Brain microvascular endothelial cell (primary cell): ENCODE measurements at regions not wholly inside any gene's neighbourhood (a gene's known extent, or its start where the extent isn't known, plus 50 kb on each side); places are given as distances from the start of the nearest gene placed in this dataset.

Experiments
- DNase-seq: peaks from one replicate; pipeline ENCODE4 v3.0.0-alpha.2; 2020
- H3K27ac ChIP-seq: fragments of 250-450 bp; sonication (Bioruptor Pico); 2 replicates; pipeline ENCODE4 v1.5.1; 2020; ENCODE audit warnings: mild to moderate bottlenecking, moderate library complexity
- H3K27me3 ChIP-seq: fragments of 250-450 bp; sonication (Bioruptor Pico); replicated peaks from 2 replicates; pipeline ENCODE4 v1.5.1; 2020; ENCODE audit warnings: mild to moderate bottlenecking
- H3K36me3 ChIP-seq: fragments of 250-450 bp; sonication (Bioruptor Pico); replicated peaks from 2 replicates; pipeline ENCODE4 v1.5.1; 2020; ENCODE audit warnings: mild to moderate bottlenecking
- H3K4me3 ChIP-seq: 2 replicates; pipeline ENCODE4 v1.5.1; 2011; ENCODE audit warnings: low read depth, mild to moderate bottlenecking, control low read depth, low read length, moderate library complexity
- in situ Hi-C: cut with HindIII; loops from 2 replicates; pipeline ENCODE4 v1.10.0; 2017; ENCODE audit warnings: low sequenced_read_pairs, low pct_ligation_motif_present
- TF ChIP-seq, protein P1 (sequence below): IDR thresholded peaks from 2 replicates; pipeline ENCODE4 v1.5.1; 2011; ENCODE audit warnings: low read depth, mild to moderate bottlenecking, moderate library complexity, low read length, control low read depth, inconsistent platforms; ENCODE audit errors: missing control alignments

DNA sequence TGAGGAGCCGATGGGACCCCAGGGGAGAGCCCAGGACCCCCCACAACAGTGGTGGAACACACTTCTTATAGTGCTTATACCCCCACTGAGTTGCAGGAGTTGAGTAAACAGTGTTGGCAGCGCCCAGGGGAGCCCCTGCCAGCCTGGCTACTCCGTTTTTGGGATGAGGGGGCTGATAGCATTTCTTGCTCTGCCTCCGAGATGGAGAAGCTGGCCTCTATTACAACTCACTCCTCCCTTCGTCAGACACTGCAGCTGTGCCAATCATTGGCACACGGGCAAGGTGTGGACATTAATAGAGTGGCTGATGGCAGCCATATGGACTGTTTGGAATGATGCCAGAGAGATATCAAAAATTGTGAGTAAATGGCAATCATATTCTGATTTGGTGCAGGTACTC lies 94.9 kb upstream of the TMPO start:
- in situ Hi-C loops = no loop called here
- H3K4me3 ChIP-seq = no peak overlapping the region
- no peak for DNase-seq
- H3K36me3 ChIP-seq = no peaks in the 10 kb centered on the region
- H3K27ac ChIP-seq = no peak overlapping the region
- H3K27me3 ChIP-seq = no peaks in the 10 kb centered on the region
- TF ChIP-seq, protein P1, sequence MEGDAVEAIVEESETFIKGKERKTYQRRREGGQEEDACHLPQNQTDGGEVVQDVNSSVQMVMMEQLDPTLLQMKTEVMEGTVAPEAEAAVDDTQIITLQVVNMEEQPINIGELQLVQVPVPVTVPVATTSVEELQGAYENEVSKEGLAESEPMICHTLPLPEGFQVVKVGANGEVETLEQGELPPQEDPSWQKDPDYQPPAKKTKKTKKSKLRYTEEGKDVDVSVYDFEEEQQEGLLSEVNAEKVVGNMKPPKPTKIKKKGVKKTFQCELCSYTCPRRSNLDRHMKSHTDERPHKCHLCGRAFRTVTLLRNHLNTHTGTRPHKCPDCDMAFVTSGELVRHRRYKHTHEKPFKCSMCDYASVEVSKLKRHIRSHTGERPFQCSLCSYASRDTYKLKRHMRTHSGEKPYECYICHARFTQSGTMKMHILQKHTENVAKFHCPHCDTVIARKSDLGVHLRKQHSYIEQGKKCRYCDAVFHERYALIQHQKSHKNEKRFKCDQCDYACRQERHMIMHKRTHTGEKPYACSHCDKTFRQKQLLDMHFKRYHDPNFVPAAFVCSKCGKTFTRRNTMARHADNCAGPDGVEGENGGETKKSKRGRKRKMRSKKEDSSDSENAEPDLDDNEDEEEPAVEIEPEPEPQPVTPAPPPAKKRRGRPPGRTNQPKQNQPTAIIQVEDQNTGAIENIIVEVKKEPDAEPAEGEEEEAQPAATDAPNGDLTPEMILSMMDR = no peak

DNA sequence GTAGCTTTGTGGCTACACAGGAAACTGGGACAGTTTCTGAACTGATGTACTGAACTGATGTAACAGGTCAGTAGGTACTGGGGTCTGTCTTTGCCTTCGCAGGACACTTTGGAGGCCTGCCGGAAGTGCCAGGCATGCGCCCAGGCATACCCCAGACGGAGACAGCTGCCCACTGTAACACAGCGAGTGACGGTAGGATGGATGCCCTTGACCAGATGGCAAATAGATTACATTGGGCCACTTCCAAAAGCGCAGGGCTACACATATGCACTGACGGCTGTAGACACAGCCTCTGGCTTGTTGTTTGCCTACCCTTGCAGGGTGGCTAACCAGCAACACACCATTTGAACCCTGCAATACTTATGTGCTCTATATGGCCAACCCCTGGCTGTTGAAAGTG lies 94.1 kb upstream of the TMPO start:
- H3K27me3 ChIP-seq = no peaks in the 10 kb centered on the region
- no peaks in the 10 kb centered on the region for H3K36me3 ChIP-seq
- H3K27ac ChIP-seq = no peak overlapping the region
- TF ChIP-seq, protein P1 = no peak
- no peak for DNase-seq
- H3K4me3 ChIP-seq = no peak overlapping the region
- in situ Hi-C loops = no loop called here

DNA sequence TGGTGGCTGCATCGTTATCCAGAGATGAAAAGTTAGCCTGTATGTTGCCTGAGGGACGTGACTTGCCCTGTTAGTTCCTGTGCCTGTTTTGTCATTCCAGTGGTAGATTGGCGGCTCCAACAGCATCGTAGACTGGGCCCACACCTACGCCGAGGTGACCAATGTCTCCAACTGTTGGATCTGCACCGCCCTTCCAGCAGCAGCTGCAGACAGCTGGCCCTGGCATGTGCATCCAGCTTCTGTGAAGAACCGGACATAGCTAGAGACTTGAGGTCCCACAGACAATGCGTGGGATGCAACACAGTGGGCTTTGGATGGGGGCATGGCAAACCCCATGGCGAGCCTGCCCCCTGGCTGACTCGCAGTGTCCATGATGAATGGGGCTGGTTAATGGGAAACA lies 93.0 kb upstream of the TMPO start:
- TF ChIP-seq, protein P1 = no peak
- H3K27me3 ChIP-seq = no peaks in the 10 kb centered on the region
- in situ Hi-C loops = no loop called here
- H3K36me3 ChIP-seq = no peaks in the 10 kb centered on the region
- no peak overlapping the region for H3K27ac ChIP-seq
- H3K4me3 ChIP-seq = no peak overlapping the region
- DNase-seq = no peak

DNA sequence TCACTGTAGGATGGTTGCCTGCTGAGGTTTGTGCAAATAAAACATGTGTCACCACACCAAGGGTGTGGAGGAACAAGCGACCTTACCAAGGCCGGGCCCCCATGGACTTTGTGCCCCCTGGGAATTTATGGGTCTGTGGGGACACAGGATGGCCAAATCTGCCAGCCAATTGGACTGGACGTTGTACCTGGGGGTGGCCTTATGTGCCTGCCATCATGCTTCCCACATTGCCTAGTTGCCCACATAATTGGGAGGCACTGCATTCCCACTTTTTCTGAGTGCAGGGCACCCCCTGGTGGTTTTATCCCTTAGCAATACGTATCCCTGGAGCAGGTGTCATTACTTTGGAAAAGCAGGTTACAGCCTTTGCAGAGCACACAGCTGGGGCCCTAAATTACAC lies 92.6 kb upstream of the TMPO start:
- Histone ChIP-seq H3K4me3 (no peak overlapping the region), H3K27ac (no peak overlapping the region), H3K36me3 (no peaks in the 10 kb centered on the region), H3K27me3 (no peaks in the 10 kb centered on the region)
- in situ Hi-C loops = no loop called here
- TF ChIP-seq, protein P1 = peak; percentile 58
- DNase-seq = no peak

DNA sequence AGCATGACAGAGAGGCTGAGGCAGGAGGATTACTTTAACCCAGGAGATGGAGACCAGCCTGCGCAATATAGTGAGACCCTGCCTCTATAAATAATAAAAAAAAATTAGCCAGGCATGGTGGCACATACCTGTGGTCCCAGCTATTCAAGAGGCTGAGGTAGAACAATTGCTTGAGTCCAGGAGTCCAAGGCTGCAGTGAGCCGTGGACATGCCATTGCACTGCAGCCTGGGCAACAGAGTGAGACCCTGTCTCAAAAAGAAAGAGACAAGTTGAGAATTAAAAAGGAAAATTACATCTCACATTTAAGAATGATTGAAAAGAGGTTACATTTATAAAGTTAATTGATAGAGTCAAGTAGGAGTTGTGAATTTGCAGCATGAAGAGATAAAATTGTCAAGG lies 91.4 kb upstream of the TMPO start:
- no peaks in the 10 kb centered on the region for H3K36me3 ChIP-seq
- DNase-seq = no peak
- TF ChIP-seq, protein P1 = no peak
- in situ Hi-C loops = no loop called here
- no peak overlapping the region for H3K27ac ChIP-seq
- no peaks in the 10 kb centered on the region for H3K27me3 ChIP-seq
- no peak overlapping the region for H3K4me3 ChIP-seq

DNA sequence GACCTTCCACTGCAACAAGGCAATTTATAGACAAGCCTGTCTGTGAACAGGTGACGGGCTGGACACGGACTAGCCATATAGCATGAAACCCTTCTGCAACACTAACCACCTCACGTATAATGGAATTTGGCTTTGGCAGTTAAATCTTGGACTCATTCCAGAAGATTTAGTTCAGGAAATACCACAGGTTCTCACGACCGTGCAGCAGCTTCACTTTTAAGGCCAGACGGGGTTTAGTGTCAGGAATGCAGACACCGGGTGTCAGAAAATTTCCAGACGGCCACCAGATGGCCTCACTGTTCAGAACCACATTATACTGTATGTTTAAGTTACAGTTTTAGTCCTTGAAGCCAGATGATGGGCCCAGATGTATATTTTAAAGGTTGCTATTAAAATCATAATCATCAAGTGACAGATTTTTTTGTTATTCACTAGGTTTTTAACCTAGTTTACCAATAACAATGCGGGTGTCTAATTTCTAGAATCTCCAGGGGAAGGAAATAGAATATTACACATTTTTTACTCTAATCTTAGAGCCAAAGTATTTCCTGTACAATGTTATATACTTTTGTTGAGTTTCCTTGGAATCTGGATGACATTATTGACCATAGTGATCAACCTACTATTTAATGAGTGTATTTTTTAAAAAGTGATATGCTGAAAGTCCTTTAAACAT lies 90.5 kb upstream of the TMPO start:
- no peak overlapping the region for H3K4me3 ChIP-seq
- in situ Hi-C loops = no loop called here
- H3K27ac ChIP-seq = no peak overlapping the region
- no peaks in the 10 kb centered on the region for H3K27me3 ChIP-seq
- TF ChIP-seq, protein P1 = peak; percentile 81
- H3K36me3 ChIP-seq = no peaks in the 10 kb centered on the region
- peak; percentile 84 for DNase-seq
